K562 (cell line): ENCODE measurements at regions not wholly inside any gene's neighbourhood (a gene's known extent, or its start where the extent isn't known, plus 50 kb on each side); places are given as distances from the start of the nearest gene placed in this dataset.

Source experiments
- ATAC-seq: fragments of 200-7000 bp; cut with Tn5 transposase; 3 replicates; pipeline ENCODE4 v1.9.1; 2020; ENCODE audit warnings: moderate library complexity
- BruUV-seq: library from RNA; stranded (reverse); fragments of 400-500 nt; replicated peaks from 2 replicates; lab custom pipeline; 2021; lab: Mats Ljungman, UMichigan
- CTCF ChIA-PET: fragments of 300-600 bp; formaldehyde crosslinking; extraction: SDS; loops from one replicate; lab custom pipeline; 2021; ENCODE audit warnings: low intra/inter-chr PET ratio; lab: Yijun Ruan, JAX
- POLR2A ChIA-PET: fragments of 300-600, 350-650 bp; sonication (Branson Sonifier 250); formaldehyde crosslinking; extraction: SDS; loops from one replicate; lab custom pipeline; 2021; ENCODE audit warnings: antibody characterized with exemption, inconsistent platforms; lab: Yijun Ruan, JAX
- DNase-seq, 4 experiments: peaks; one replicate each; pipeline versions ENCODE4 v3.0.0 to v3.0.0-alpha.2; 2011 to 2018; ENCODE audit warnings: low spot score in 3 of 4, mixed read lengths in 3 of 4; ENCODE audit errors: extremely low read depth in 1 of 4
- FAIRE-seq: peaks from 2 replicates; lab custom pipeline; 2011; peaks lifted over from hg19 to GRCh38; lab: Jason Lieb, UNC
- H2AFZ ChIP-seq: 2 replicates; pipeline ENCODE4 v1.6.0; 2011; ENCODE audit warnings: low read depth, low read length, control low read depth, inconsistent platforms
- H3K27ac ChIP-seq: fragments of 200-600 bp; 3 replicates; pipeline ENCODE4 v1.8.0; 2011; ENCODE audit warnings: low read depth, mild to moderate bottlenecking, control low read depth, inconsistent platforms, low read length, moderate library complexity, mixed read lengths; ENCODE audit errors: extremely low read depth
- H3K27me3 ChIP-seq, 2 experiments: fragments of 300-600 bp in 1 of 2; 2 replicates in 1 of 2; 3 replicates in 1 of 2; pipeline versions ENCODE4 v1.6.0 to v1.8.0; 2011; ENCODE audit warnings: inconsistent platforms in 2 of 2, low read length in 2 of 2, mild to moderate bottlenecking in 1 of 2, mixed read lengths in 1 of 2, moderate library complexity in 1 of 2; ENCODE audit not compliant: control insufficient read depth in 2 of 2, insufficient read depth in 2 of 2
- H3K36me3 ChIP-seq: fragments of 300-600 bp; 3 replicates; pipeline ENCODE4 v1.8.0; 2011; ENCODE audit warnings: mild to moderate bottlenecking, low read length, inconsistent platforms; ENCODE audit not compliant: control insufficient read depth, insufficient read depth
- H3K4me1 ChIP-seq, 2 experiments: fragments of 200-600 bp in 1 of 2; replicated peaks in 1 of 2; 2 replicates in 1 of 2; 3 replicates in 1 of 2; pipeline versions ENCODE4 v1.5.1 to v1.8.0; 2011; ENCODE audit warnings: inconsistent platforms in 2 of 2, low read length in 2 of 2, mild to moderate bottlenecking in 1 of 2, mixed read lengths in 1 of 2, moderate library complexity in 1 of 2; ENCODE audit not compliant: control insufficient read depth in 2 of 2, insufficient read depth in 2 of 2
- H3K4me2 ChIP-seq: 2 replicates; pipeline ENCODE4 v1.6.1; 2011; ENCODE audit warnings: low read length, control low read depth, inconsistent platforms, mixed read lengths; ENCODE audit not compliant: insufficient read depth
- H3K4me3 ChIP-seq: fragments of 200-600 bp; sonication (generic), shearing (Covaris generic); 2 replicates; pipeline ENCODE4 v1.5.1; 2016; ENCODE audit warnings: control low read depth, inconsistent platforms
- H3K79me2 ChIP-seq: fragments of 200-600 bp; 3 replicates; pipeline ENCODE4 v1.8.0; 2011; ENCODE audit warnings: low read length, inconsistent platforms; ENCODE audit not compliant: control insufficient read depth, insufficient read depth
- H3K9ac ChIP-seq, 2 experiments: 2 replicates each; pipeline versions ENCODE4 v1.6.0 to v1.6.1; 2011; ENCODE audit warnings: low read depth in 2 of 2, low read length in 2 of 2, control low read depth in 1 of 2, inconsistent platforms in 1 of 2, mild to moderate bottlenecking in 1 of 2, mixed read lengths in 1 of 2; ENCODE audit not compliant: insufficient read depth in 1 of 2
- H3K9me1 ChIP-seq: one replicate; pipeline ENCODE4 v1.6.0; 2011; ENCODE audit warnings: inconsistent platforms, mild to moderate bottlenecking, low read length, moderate library complexity; ENCODE audit not compliant: control insufficient read depth, insufficient read depth
- H3K9me3 ChIP-seq: replicated peaks from 2 replicates; pipeline ENCODE4 v1.5.1; 2011; ENCODE audit warnings: low read depth, low read length, inconsistent platforms; ENCODE audit not compliant: control insufficient read depth, insufficient read depth
- H4K20me1 ChIP-seq: replicated peaks from 2 replicates; pipeline ENCODE4 v1.6.1; 2011; ENCODE audit warnings: low read length, inconsistent platforms, mixed read lengths; ENCODE audit not compliant: control insufficient read depth, insufficient read depth
- CREM ChIP-seq: IDR thresholded peaks from 2 replicates; pipeline ENCODE4 v1.6.1; 2014; ENCODE audit warnings: antibody characterized with exemption, low read depth
- HSF4 ChIP-seq: fragments of 250-450 bp; sonication (Bioruptor Pico); IDR thresholded peaks from 2 replicates; pipeline ENCODE4 v2.1.2; 2022; ENCODE audit warnings: mild to moderate bottlenecking, moderate library complexity, borderline replicate concordance
- MAFK ChIP-seq: IDR thresholded peaks from 2 replicates; pipeline ENCODE4 v1.6.1; 2011; ENCODE audit warnings: low read length, improper control_type of control experiment
- NR0B1 ChIP-seq: fragments of 450-650 bp; IDR thresholded peaks from one replicate; pipeline ENCODE4 v1.6.1; 2018; ENCODE audit warnings: mild to moderate bottlenecking, moderate library complexity; ENCODE audit not compliant: partially characterized antibody
- PTRF ChIP-seq: fragments of 450-650 bp; IDR thresholded peaks from 2 replicates; pipeline ENCODE4 v1.6.1; 2016; ENCODE audit warnings: mild to moderate bottlenecking, missing genetic modification characterization, missing compliant biosample characterization
- SRSF1 ChIP-seq: fragments of 200-400 bp; formaldehyde crosslinking; IDR thresholded peaks from 2 replicates; pipeline ENCODE4 v1.6.1; 2017; ENCODE audit warnings: mild to moderate bottlenecking, low read depth, low read length, moderate library complexity
- STAT6 ChIP-seq: sonication (generic); formaldehyde crosslinking; IDR thresholded peaks from 2 replicates; pipeline ENCODE4 v1.8.1; 2023; ENCODE audit warnings: mild to moderate bottlenecking, missing genetic modification reagents
- TAF9B ChIP-seq: fragments of 450-650 bp; IDR thresholded peaks from 2 replicates; pipeline ENCODE4 v1.6.1; 2018; ENCODE audit warnings: mild to moderate bottlenecking; ENCODE audit not compliant: partially characterized antibody
- TBP ChIP-seq: optimal IDR thresholded peaks from 2 replicates; pipeline ENCODE3; 2011; ENCODE audit warnings: low read depth, low read length, improper control_type of control experiment
- ZBTB8A ChIP-seq: fragments of 450-650 bp; IDR thresholded peaks from 2 replicates; pipeline ENCODE4 v1.6.1; 2018; ENCODE audit warnings: mild to moderate bottlenecking, moderate library complexity; ENCODE audit not compliant: partially characterized antibody
- ZNF124 ChIP-seq: sonication (generic); formaldehyde crosslinking; IDR thresholded peaks from 2 replicates; pipeline ENCODE4 v1.8.1; 2022; ENCODE audit warnings: missing genetic modification reagents
- ZNF280A ChIP-seq: fragments of 450-650 bp; IDR thresholded peaks from 2 replicates; pipeline ENCODE4 v1.6.1; 2018; ENCODE audit warnings: mild to moderate bottlenecking, low read depth; ENCODE audit not compliant: partially characterized antibody
- WGBS: fragments of 100-300 bp; shearing (Covaris generic); methylation state at CpG from one replicate; pipeline ENCODE4 v1.1.6; 2016; ENCODE audit warnings: low coverage, mixed read lengths; ENCODE audit not compliant: insufficient coverage; ENCODE audit errors: missing lambda C conversion rate; 5-methylcytosine and 5-hydroxymethylcytosine counted together
- in situ Hi-C: fragments of 300-500 bp; cut with MboI; formaldehyde crosslinking; loops from 4 replicates; pipeline ENCODE4 v1.15.0; 2018; ENCODE audit warnings: inconsistent platforms, mixed read lengths
- intact Hi-C: fragments of 100-400 bp; cut with micrococcal nuclease; formaldehyde crosslinking; loops from 2 replicates; pipeline ENCODE4 v1.14.2; 2022

- DNase-seq (no peak), ATAC-seq (no peak), FAIRE-seq (no peak)
- Histone ChIP-seq H3K36me3 (no peaks in the 10 kb centered on the region), H3K4me1 (no peaks in the 10 kb centered on the region; a peak in 1 of 5 replicates), H3K4me3 (no peak overlapping the region), H3K9ac (no peak overlapping the region), H3K9me1 (no peaks in the 10 kb centered on the region), H2AFZ (no peak overlapping the region), H3K9me3 (no peaks in the 10 kb centered on the region), H3K27me3 (no peaks in the 10 kb centered on the region), H4K20me1 (no peaks in the 10 kb centered on the region), H3K4me2 (no peak overlapping the region), H3K79me2 (no peaks in the 10 kb centered on the region), H3K27ac (no peak overlapping the region)
- no TSS peak for BruUV-seq
- ChIA-PET POLR2A (interaction anchor here (0.6 to 0.8 kb wide), 2 partner anchors 36 to 155 kb away, joined by 3 read pairs; no protein-coding TSS in a partner anchor), CTCF (interaction anchor here (0.9 kb wide), 1 partner anchor 151 kb away, joined by 3 read pairs; no protein-coding TSS in a partner anchor)
- intact Hi-C loops (no loop called here), in situ Hi-C loops (no loop called here)
- WGBS: 58% methylated on average over 3 of the region's 7 CpGs
- TF ChIP-seq ZNF124 (CRISPR knock-in tag) (no peak), TBP (no peak), PTRF (tag) (no peak), TAF9B (no peak), ZNF280A (no peak), HSF4 (CRISPR knock-in tag) (no peak), SRSF1 (no peak), MAFK (no peak), NR0B1 (no peak), CREM (no peak), ZBTB8A (no peak), STAT6 (no peak)
Measured at GRCh38 chr2:39531220-39531777, 94.2 kb upstream of the MAP4K3 start.
